ENCODE measurements at regions not wholly inside any gene's neighbourhood (a gene's known extent, or its start where the extent isn't known, plus 50 kb on each side); places are given as distances from the start of the nearest gene placed in this dataset.

DNA sequence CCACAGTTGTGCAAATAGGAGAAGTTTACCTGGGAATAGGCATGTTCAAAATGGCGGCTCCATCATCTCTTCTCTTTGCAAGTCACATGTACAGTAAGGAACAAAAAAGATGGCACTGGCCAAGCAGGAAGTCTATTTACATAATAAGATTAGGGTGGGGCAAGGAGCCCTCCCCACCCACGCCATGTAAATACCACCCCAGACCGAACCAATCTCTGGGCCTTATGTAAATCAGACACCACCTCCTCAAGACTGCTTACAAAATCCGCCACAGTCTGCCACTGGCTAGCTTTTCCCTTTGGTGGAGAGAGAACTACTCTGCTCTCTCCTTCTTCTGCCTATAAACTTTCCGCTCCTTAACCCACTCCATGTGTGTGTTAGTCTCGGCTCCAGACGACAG is 1496.3 kb downstream of the REEP3 start:
- TF ChIP-seq, protein P1, sequence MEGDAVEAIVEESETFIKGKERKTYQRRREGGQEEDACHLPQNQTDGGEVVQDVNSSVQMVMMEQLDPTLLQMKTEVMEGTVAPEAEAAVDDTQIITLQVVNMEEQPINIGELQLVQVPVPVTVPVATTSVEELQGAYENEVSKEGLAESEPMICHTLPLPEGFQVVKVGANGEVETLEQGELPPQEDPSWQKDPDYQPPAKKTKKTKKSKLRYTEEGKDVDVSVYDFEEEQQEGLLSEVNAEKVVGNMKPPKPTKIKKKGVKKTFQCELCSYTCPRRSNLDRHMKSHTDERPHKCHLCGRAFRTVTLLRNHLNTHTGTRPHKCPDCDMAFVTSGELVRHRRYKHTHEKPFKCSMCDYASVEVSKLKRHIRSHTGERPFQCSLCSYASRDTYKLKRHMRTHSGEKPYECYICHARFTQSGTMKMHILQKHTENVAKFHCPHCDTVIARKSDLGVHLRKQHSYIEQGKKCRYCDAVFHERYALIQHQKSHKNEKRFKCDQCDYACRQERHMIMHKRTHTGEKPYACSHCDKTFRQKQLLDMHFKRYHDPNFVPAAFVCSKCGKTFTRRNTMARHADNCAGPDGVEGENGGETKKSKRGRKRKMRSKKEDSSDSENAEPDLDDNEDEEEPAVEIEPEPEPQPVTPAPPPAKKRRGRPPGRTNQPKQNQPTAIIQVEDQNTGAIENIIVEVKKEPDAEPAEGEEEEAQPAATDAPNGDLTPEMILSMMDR (IDR thresholded peaks at IDR 0.05; ENCODE audit: low read length): no peak
- no peak for TF ChIP-seq EZH2 (IDR thresholded peaks at IDR 0.05; ENCODE audit: borderline replicate concordance, low read length)
